HG03469 (cell line): ENCODE measurements at regions not wholly inside any gene's neighbourhood (a gene's known extent, or its start where the extent isn't known, plus 50 kb on each side); places are given as distances from the start of the nearest gene placed in this dataset.
"Not testable (repeated sequence)": the region's sequence is repeated elsewhere in the genome, so short reads cannot be mapped to it uniquely, and the experiment has no call there.

Experiments
- ATAC-seq: cut with Tn5 transposase; IDR thresholded peaks from one replicate; pipeline ENCODE4 v1.9.1; 2021; ENCODE audit warnings: mild to moderate bottlenecking, moderate library complexity, moderate number of reproducible peaks; ENCODE audit not compliant: unreplicated experiment

- ATAC-seq = no peak
Measured at GRCh38 chr5:28926422-28926821, 1888.0 kb upstream of the CDH9 start.

- ATAC-seq = no peak
Measured at GRCh38 chr5:28917631-28918030, 1879.2 kb upstream of the CDH9 start.

GRCh38 chr5:28914297-28914696 is 1875.9 kb upstream of the CDH9 start:
- no peak for ATAC-seq

GRCh38 chr5:28903643-28904042 is 1865.3 kb upstream of the CDH9 start:
- ATAC-seq = no peak

GRCh38 chr5:28896949-28897348 is 1858.6 kb upstream of the CDH9 start:
- no peak for ATAC-seq

- ATAC-seq = no peak
Measured at GRCh38 chr5:28880936-28881335, 1842.5 kb upstream of the CDH9 start.

GRCh38 chr5:28877050-28877449 is 1838.7 kb upstream of the CDH9 start:
- no peak for ATAC-seq

GRCh38 chr5:28864006-28864405 is 1825.6 kb upstream of the CDH9 start:
- no peak for ATAC-seq

- no peak for ATAC-seq
Measured at GRCh38 chr5:28862860-28863196, 1824.4 kb upstream of the CDH9 start.

GRCh38 chr5:28862137-28862859 is 1823.9 kb upstream of the CDH9 start:
- ATAC-seq = no peak

- no peak for ATAC-seq
Measured at GRCh38 chr5:28855626-28856025, 1817.2 kb upstream of the CDH9 start.

GRCh38 chr5:28850320-28850921 is 1812.0 kb upstream of the CDH9 start:
- ATAC-seq = no peak

GRCh38 chr5:28831042-28831441 is 1792.7 kb upstream of the CDH9 start:
- ATAC-seq = no peak

GRCh38 chr5:28823231-28823630 is 1784.8 kb upstream of the CDH9 start:
- ATAC-seq = no peak

GRCh38 chr5:28822071-28822470 is 1783.7 kb upstream of the CDH9 start:
- no peak for ATAC-seq

GRCh38 chr5:28810751-28811136 is 1772.4 kb upstream of the CDH9 start:
- no peak for ATAC-seq

GRCh38 chr5:28809811-28810750 is 1771.7 kb upstream of the CDH9 start:
- no peak for ATAC-seq

GRCh38 chr5:28808967-28809810 is 1770.8 kb upstream of the CDH9 start:
- ATAC-seq = no peak

- no peak for ATAC-seq
Measured at GRCh38 chr5:28807195-28807729, 1768.9 kb upstream of the CDH9 start.

- not testable (repeated sequence) for ATAC-seq
Measured at GRCh38 chr5:28799035-28799434, 1760.6 kb upstream of the CDH9 start.

GRCh38 chr5:28788954-28789353 is 1750.6 kb upstream of the CDH9 start:
- ATAC-seq = no peak
